GM18511 (cell line): ENCODE measurements at regions not wholly inside any gene's neighbourhood (a gene's known extent, or its start where the extent isn't known, plus 50 kb on each side); places are given as distances from the start of the nearest gene placed in this dataset.
A peak's percentile ranks its signal among the peaks of the same experiment; 100 is the strongest.
"Not testable (repeated sequence)": the region's sequence is repeated elsewhere in the genome, so short reads cannot be mapped to it uniquely, and the experiment has no call there.

ENCODE experiments used
- ATAC-seq: cut with Tn5 transposase; IDR thresholded peaks from one replicate; pipeline ENCODE4 v1.9.1; 2021; ENCODE audit warnings: mild to moderate bottlenecking, moderate library complexity; ENCODE audit not compliant: unreplicated experiment

DNA sequence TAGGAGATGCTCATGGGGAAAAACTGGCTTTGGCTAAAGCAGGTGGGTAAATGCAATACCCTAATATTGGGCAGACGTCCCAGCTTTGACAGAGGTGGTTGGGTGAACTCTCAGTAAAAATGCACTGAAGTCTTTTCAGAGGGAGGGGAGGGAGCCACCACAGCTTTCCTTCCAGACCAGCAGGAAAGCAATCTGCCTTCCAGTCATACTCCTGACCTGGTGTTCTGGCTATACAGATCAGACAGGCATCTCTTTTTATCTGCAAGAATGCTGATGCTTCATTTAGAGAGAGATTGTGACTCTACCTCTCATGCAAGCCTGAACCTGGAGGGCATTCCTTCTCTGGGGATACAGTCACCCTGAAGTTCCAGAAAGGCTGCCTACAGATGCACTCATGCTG, 52.6 kb upstream of the ICA1 start:
- no peak for ATAC-seq

DNA sequence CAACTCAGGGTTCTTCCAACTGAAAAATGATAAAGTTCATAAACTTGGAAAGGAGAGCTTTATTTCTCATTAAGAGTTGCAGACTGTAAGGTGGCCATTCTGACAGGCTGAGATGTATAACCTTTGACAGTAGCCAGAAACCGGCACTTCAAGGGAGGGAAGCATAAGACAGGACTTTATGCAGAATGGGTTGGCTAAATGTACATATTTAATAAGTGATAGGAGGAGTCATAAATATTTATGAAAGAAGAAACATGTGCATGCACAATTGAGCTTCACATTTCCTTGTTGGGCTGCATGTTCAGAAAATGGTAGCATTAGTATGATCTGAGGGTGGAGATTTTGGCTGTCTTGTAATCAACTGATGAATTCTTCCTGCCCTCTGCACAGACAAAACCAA, 57.1 kb upstream of the ICA1 start:
- no peak for ATAC-seq

DNA sequence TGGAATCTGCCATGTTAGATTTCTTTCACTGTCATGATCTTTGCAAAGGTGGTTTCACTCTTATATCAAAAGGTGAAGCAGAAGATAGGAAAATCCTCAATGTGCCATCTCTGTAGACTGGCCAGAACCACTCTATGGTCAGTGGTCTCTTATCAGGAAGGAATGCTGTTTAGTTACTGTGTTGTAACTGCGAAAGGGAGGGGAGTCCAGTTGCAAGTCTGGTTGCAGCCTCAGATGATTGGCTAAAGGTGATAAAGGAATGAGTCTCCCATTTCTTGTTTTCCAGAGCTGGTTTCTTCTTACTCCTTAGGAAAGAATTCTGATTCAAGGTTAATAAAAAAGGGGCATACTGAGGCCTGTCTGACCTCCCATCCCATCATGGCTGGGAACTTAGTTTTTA, 58.2 kb upstream of the ICA1 start:
- no peak for ATAC-seq

DNA sequence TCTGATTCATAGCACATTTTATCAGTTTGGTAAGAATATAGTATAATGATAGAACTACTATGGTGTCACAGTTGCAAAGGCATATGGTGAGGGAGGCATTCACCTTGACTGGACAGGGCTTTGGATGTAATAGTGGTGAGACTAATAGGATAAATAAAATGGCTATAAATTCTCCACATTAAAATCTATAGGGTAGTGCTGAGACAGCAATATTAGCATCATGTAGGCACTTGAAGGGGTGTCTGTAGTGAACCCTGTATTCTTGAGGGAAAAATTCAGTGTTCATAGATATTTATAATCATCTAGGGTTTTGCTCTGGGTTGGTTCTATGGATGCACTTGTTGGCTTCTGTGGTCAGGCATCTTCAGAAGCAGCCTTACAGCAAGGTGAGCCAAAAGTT, 59.3 kb upstream of the ICA1 start:
- ATAC-seq, result no peak

DNA sequence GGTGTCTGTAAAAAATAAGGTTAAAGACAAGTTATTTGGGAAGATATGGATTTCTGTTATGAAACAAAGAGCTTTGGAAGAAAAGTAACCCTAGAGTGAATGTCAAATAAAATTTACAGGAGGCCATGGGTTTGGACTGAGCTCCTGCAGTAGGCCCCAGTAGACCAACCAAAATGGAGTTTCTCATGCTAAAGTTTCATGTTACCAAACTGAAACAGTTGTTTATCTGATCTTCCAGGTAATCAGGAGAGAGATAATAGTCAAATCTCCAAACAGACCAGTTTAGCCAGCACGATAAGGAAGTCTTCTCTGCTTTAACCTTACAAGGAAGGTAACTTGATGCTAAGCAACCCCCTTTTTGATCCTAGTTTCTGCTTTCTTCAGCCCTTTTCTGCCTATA, 60.7 kb upstream of the ICA1 start:
- ATAC-seq, result no peak

DNA sequence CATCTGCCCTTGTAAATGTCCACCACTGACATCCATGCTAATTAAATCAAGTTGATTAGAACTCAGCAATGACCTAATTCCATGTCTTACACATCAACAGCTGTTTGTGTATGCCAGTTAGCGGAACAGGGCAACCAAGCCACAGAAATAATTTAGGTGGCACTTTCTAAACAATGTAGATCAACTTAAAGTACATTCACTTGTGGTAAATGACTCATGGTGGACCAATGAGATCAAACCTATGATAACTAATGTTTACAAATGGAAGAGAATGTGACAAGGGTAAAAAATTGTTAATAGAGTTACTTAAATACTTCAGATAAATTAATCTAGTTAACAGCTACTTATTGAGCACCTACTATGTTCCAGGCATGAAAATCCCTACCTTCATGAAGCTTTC, 63.1 kb upstream of the ICA1 start:
- ATAC-seq, result no peak

DNA sequence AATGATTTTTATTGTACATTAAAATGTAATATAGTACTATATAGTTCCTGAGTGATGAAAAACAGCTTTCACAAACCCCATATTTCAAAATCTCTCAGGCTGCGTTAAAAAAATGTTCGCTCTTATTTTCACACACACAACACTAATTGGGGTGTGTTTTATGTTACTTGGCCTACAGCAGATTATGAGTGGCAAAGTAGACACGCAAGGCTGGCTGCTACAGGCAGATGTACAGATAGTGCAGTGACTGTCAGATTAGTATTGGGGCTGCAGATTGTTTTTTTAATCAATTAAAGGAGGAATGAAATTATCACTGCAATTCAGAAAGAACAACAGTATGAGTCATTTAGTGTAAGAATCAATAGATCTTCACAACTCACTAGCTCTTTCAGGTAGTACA, 65.2 kb upstream of the ICA1 start:
- ATAC-seq, result no peak

DNA sequence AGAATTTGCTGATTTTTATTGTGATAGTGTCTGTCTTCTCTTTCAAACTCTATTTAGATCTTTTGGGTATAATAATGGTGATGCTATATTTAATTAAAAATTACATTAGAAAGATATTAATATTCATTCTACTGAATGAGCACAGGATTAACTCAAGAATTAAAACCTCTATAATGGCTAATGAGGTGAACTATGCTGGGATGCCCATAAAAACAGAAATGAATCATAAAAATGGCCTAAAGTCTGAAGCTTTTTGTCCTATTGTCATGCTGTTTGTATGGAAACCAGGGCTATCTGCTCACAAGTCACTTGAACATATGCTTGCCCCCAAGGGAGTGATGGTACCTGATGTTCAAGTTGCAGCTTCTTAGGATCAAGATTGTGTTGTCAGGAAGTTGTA, 76.2 kb upstream of the ICA1 start:
- ATAC-seq, result no peak

DNA sequence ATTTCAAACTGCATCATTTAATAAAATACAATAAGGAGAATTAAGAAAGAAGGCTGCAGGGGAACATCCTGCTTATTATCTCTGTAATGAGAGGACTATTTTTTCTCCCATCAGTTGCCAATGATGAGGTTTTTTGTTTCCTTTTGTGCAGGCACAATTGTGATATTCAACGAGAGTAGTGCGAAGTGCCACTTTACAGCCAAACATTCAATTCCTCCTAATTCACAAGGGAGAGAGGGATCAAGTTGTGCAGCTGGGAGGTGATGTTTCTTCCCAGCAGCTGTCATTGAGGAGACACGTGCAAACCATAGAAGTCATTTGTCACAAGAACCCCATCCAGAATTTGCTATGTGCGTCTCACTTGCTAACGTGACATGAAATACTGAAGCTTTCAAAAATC, 81.6 kb upstream of the ICA1 start:
- no peak for ATAC-seq

DNA sequence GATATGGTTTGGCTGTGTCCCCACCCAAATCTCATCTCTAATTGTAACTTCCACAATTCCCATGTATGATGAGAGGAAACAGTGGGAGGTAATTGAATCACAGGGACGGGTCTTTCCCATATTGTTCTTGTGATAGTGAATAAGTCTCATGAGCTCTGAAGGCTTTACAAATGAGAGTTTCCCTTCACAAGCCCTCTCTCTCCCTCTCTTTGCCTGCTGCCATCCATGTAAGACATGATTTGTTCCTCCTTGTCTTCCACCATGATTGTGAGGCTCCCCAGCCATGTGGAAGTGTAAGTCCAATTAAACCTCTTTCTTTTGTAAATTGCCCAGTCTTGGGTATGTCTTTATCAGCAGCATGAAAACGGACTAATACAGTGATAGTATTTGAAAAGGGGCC, 85.4 kb upstream of the ICA1 start:
- not testable (repeated sequence) for ATAC-seq

DNA sequence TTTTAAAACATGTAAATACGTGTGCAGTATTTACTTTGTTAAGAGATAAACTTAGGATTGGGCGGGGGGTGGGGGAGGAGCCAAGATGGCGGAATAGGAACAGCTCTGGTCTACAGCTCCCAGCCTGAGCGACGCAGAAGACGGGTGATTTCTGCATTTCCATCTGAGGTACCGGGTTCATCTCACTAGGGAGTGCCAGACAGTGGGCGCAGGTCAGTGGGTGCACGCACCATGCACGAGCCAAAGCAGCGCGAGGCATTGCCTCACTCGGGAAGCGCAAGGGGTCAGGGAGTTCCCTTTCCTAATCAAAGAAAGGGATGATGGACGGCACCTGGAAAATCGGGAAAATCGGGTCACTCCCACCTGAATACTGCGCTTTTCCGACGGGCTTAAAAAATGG, 81.8 kb upstream of the NXPH1 start:
- ATAC-seq, result not testable (repeated sequence)

DNA sequence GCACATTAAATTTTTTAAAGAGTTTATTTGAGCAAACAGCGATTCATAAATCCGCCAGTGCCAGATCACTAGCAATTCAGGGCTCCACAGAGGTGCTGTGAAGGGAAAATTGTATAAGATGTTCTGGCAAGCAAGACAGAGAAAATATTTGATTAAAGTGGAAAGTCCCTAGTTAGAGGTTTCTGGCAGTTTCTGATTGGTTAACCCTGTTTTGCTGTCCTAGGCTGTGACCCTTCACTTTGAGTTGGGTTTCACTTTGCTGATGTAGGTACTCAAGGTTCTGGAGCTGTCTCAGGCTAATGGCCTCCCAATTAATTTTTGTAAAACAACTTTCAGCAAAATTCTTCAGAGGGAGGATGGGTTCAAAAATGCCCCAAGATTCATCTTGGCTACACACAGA, 79.4 kb upstream of the NXPH1 start:
- peak; percentile 80 for ATAC-seq

DNA sequence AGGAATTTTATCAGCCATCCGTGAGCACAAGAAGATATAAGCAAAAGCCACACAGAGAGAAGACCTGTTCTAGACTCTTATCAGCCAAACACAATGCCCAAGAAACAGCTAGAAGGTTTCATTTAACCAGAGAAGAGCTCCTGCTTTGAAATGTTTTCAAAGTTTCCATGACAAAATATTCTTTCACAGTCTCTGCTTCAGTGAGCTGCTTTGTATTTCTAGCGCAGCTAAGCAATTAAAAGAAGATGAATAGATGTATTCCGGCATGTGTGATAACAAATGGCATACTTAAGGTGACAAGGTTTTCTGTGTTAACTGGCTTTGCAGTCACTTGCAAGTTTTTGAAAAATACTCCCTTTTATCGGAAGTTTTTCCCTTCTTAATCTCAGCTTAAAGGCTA, 78.9 kb upstream of the NXPH1 start:
- no peak for ATAC-seq

DNA sequence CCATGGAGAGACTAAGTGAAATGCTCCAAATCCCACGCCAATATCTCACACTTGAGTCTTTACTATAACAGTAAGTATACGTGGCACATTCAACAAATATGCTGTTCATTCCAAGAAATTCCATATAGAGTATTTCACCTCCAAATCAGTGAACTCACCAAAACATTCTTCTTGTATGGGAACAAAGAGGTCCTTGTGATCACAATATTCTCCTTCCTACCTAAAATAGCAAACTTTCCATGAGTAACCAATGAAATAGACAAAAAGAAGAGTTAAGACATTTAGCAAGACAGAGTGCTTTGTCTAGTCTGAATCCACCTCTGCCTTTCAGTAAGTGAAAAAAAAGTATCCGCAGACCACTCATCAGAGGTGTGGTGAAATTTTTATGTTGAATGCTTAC, 77.3 kb upstream of the NXPH1 start:
- no peak for ATAC-seq

DNA sequence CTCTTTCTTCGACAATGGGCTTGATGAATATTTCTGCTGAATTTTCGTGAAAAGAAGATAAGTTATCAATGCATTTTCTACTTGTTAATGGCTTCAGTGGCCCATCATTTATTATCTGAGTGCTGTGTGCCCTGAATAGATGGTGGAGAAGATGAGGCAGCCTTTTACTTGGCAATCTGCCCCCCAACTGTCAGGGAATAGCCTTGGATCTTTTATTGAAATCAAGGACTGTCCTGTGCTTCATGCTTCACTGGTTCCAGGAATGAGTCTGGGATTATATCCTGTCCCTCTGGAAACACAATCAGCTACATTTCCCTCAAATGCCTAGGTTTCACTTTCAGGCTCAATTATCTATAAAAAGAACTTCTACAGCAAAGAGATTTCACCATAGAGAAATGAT, 75.9 kb upstream of the NXPH1 start:
- no peak for ATAC-seq

DNA sequence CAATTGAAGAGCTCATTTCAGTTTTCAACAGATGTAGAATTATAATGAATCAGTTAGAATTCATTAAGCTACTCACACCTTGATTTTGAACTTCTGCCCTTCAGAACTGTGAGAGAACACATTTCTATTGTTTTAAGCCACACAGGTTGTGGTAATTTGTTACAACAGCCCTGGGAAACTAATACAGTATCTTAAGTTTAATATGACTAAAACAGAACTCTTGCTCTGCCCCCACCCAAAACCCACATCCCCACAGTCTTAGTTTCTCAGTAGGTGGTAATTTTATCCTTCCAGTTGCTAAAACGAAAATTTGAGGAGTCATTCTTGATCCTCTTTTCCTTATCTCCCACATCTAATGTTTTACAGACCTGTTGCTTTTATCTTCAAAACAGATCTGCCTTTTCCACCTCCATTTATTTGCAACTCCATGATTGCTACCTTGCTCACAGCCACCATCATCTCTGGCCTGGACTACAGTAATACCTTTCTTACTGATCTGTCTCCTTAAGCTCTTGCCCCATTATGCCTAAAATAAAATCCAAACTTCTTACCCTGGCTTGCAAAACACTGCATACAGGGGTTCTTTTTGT, 72.8 kb upstream of the NXPH1 start:
- ATAC-seq, result no peak

DNA sequence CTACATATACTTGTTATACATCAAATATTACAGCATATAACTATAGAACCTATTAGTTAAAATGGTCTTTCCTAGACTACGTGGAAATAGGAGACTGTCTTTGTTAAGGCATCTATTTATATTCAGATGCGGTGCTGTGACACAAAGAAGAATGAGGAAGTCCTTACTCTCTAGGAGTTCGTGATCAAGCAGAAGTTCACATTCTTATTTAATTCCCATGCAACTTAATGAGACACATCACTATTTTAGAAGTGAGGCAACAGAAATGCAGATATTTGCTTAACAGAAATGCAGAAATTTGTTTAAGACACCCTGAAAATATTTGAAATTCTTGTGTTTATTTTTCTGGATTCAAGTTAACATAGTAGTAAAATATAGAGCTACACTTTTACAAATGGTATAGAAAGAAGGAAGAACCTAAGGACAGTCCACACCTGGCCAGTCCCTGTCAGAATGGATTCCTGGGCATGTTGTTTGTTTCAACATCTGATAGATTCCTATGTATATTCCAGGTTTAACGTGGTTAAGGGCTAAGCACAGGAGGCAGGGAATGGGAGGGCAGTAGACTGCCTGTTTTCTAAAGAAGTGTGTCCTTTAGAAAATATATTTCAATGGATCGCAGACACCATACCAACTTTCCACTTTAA, 70.6 kb upstream of the NXPH1 start:
- no peak for ATAC-seq

DNA sequence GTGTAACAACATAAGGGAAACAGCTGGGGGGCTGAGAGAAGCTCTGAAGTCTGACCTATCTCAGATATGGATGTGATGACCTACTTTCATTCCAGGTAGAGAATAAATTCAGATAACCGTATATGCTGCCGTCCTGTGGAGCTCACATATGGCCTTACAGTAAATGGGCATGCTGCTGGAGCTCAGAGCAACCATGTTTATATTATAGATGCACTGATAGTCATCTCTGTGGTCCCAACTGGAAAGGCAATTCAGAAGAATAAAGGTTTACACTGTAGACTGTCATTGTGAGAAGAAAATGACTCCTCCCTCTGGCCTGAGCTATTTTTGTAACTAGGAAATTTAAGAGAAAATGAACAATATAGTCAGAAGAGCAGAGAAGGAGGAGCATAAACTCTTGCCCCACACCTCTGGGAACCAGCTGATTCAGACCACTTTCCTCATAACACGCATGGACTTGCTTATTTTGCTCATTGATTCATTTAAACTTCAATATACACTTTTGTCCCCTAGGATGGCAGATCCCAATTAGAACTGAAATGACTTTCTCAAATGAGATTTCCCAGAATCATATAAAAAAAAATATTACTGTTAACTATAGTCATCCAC, 69.9 kb upstream of the NXPH1 start:
- no peak for ATAC-seq

DNA sequence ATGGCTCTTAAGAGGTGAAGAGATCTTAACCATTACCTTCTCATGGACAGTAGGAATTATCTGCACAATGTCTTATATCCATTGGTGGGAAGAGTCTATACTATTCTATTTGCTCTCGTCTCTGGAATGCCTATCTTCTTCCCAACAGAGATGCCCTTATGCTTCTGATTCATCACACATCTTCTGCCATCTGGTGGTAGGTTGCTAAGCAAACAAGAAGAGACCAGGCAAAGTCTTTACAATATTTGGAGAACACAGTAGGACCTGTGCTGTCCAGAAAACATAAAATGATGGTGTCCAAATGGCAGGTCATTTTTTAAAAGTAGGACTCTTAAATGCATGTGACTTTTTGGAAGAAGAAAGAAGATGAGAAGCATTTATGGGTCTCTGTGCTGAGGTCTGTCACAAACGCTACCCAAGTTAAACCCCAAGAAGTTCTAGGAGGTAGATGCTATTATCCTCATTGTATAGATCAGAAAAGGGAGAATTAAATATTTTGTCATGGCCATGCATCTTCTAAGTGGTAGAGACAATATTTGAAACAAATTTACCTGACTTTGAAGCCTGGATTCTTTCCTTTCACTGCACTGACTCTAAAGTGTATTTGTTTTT, 67.8 kb upstream of the NXPH1 start:
- no peak for ATAC-seq

DNA sequence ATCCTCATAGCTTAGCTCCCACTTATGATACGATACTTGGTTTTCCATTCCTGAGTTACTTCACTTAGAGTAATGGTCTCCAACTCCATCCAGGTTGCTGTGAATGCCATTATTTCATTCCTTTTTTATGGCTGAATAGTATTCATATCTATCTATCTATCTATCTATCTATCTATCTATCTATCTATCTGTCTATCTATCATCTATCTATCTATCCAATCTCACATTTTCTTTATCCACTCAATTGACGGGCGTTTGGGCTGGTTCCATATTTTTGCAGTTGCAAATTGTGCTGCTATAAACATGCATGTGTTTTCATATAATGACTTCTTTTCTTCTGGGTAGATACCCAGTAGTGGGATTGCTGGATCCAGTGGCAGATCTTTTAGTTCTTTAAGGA, 65.4 kb upstream of the NXPH1 start:
- not testable (repeated sequence) for ATAC-seq

DNA sequence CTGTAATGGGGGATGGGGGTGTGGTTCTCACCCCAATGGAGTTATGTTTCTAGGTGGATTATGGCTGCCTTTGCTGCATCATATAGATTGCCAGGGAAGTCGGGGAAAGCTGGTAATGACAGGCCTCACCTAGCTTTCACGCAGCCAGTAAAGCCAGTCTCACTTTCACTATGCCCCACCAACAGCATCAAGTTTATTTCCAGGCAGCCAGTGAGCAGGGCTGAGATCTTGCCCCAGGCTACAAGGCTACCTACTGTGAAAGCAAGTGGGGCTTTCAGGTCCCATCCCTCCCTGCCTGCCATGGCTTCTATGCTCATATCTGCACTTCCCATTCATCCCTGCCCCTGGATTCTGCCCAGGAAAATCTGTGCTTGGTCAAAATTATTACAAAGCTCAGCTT, 61.7 kb upstream of the NXPH1 start:
- ATAC-seq, result no peak

DNA sequence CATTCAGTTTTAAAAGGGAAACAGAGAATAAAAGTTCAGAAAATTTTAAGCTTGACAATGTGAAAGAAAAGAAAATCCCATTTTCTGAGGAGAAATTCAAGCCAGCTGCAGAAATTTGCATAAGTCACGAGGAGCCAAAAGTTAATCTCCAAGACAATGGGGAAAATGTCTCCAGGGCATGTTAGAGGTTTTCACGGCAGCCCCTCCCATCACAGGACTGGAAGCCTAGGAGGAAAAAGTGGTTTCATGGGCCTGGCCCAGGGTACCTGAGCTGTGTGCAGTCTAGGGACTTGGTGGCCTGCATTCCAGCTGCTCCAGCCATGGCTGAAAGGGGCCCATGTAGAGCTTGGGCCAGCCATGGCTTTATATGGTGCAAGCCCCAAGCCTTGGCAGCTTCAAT, 59.6 kb upstream of the NXPH1 start:
- no peak for ATAC-seq
